ENCODE measurements at regions not wholly inside any gene's neighbourhood (a gene's known extent, or its start where the extent isn't known, plus 50 kb on each side); places are given as distances from the start of the nearest gene placed in this dataset.

DNA sequence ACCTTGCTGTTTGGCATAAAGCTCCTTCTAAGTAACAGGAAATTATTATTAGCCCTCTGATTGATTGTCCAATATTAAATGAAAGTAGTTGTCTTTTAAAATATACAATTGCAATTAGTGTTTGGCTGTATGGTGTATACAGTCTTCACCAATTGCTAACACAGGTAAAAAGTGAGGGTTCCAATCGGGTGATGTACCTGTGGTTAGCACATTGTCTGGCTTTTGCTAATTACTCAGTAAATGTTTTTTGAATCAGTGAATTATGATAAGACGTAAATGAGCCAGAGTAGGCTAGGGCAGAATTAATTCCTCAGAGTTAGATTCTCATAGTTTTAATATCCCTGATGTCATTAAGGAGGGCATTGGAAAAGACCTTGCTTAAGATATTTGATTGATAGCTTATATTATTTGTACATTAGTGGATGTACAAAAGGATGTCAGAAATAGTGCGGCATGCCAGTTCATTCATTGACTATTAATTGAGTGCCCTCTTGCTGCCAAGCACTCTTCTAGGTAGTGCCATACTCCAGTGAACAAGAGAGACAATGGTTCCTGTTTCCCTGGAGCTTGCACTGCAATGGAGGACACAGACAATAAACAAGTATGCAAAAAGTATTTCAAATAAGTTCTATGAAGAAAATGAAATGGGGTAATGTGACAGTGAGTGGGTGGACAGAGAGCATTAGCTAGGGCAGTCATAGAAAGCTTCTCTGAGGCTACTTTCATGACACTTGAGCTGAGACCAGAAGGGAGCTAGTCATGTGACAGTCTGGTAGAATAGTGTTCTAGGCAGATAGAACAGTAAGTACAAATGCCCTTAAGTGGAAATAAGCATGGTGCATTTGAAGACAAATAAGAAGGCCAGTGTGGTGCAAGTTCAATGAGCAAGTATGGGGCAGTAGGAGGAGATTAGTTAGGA lies 205.9 kb upstream of the CASK start:
- no peak overlapping the region for H3K4me3 ChIP-seq (ENCODE audit: low read length in 2 of 2)
- H3K9me3 ChIP-seq (ENCODE audit: control insufficient read depth in 2 of 2, low read length in 2 of 2): no peaks in the 10 kb centered on the region
- peaks cover 0 to 2% of the 10 kb centered on the region in 2 donors for H3K27me3 ChIP-seq (ENCODE audit: control insufficient read depth in 2 of 2, insufficient read depth in 2 of 2, low read length in 2 of 2)
- H3K36me3 ChIP-seq (ENCODE audit: control insufficient read depth in 2 of 2, insufficient read depth in 2 of 2, low read length in 2 of 2): no peaks in the 10 kb centered on the region
- no peak overlapping the region for H3K27ac ChIP-seq (ENCODE audit: low read depth in 2 of 2, low read length in 2 of 2)
- H3K4me1 ChIP-seq (ENCODE audit: control insufficient read depth in 2 of 2, insufficient read depth in 2 of 2, low read length in 2 of 2): no peaks in the 10 kb centered on the region
- H3K9ac ChIP-seq (ENCODE audit: low read depth in 1 of 2, low read length in 2 of 2): no peak overlapping the region

GRCh38 chrX:42128587-42128986 lies 205.2 kb upstream of the CASK start:
- H3K4me1 ChIP-seq (ENCODE audit: control insufficient read depth in 2 of 2, insufficient read depth in 2 of 2, low read length in 2 of 2): no peaks in the 10 kb centered on the region
- no peak overlapping the region for H3K9ac ChIP-seq (ENCODE audit: low read depth in 1 of 2, low read length in 2 of 2)
- H3K9me3 ChIP-seq (ENCODE audit: control insufficient read depth in 2 of 2, low read length in 2 of 2): no peaks in the 10 kb centered on the region
- peaks cover 0 to 2% of the 10 kb centered on the region in 2 donors for H3K27me3 ChIP-seq (ENCODE audit: control insufficient read depth in 2 of 2, insufficient read depth in 2 of 2, low read length in 2 of 2)
- H3K4me3 ChIP-seq (ENCODE audit: low read length in 2 of 2): no peak overlapping the region
- no peak overlapping the region for H3K27ac ChIP-seq (ENCODE audit: low read depth in 2 of 2, low read length in 2 of 2)
- no peaks in the 10 kb centered on the region for H3K36me3 ChIP-seq (ENCODE audit: control insufficient read depth in 2 of 2, insufficient read depth in 2 of 2, low read length in 2 of 2)

DNA sequence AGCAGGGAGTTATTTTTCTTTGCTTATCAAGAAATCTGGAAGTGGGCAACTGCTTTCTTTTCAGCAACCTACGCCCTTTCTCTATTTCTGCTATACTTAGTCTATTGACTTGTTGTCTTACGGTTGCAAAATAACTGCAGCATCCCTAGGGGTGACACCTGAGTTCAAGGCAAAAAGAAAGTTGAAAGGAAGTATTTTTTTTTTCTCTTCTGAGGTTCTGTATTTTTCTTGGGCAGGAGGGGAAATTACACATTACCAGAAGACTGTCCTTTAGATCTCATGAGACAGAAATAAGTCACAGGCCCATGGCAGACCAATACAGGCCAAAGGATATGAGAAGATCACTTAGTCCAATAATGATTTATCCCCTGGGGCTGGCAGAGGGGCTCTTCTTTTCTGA lies 204.7 kb upstream of the CASK start:
- no peak overlapping the region for H3K9ac ChIP-seq (ENCODE audit: low read depth in 1 of 2, low read length in 2 of 2)
- H3K36me3 ChIP-seq (ENCODE audit: control insufficient read depth in 2 of 2, insufficient read depth in 2 of 2, low read length in 2 of 2): no peaks in the 10 kb centered on the region
- H3K4me1 ChIP-seq (ENCODE audit: control insufficient read depth in 2 of 2, insufficient read depth in 2 of 2, low read length in 2 of 2): no peaks in the 10 kb centered on the region
- no peak overlapping the region for H3K27ac ChIP-seq (ENCODE audit: low read depth in 2 of 2, low read length in 2 of 2)
- peaks cover 0 to 2% of the 10 kb centered on the region in 2 donors for H3K27me3 ChIP-seq (ENCODE audit: control insufficient read depth in 2 of 2, insufficient read depth in 2 of 2, low read length in 2 of 2)
- H3K4me3 ChIP-seq (ENCODE audit: low read length in 2 of 2): no peak overlapping the region
- no peaks in the 10 kb centered on the region for H3K9me3 ChIP-seq (ENCODE audit: control insufficient read depth in 2 of 2, low read length in 2 of 2)

DNA sequence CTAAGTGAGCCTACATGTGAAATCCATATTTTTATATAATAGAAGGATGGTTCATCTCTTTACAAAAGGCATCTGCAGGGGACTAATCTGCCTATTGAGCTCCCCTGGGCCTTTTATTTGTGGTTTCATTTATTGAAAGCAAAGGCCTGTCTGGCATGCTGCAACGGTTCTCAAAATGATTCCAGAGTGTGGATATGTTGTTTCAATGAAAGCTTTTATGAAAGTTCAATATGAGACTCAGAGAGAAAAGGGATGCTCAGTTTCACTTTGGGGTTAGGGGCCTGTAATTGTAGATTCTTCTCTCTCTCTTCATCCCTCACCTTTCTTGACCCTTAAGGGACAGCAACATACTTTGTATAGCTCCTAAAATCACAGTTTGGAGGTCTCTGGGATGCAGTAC lies 204.2 kb upstream of the CASK start:
- no peaks in the 10 kb centered on the region for H3K9me3 ChIP-seq (ENCODE audit: control insufficient read depth in 2 of 2, low read length in 2 of 2)
- no peaks in the 10 kb centered on the region for H3K36me3 ChIP-seq (ENCODE audit: control insufficient read depth in 2 of 2, insufficient read depth in 2 of 2, low read length in 2 of 2)
- no peak overlapping the region for H3K9ac ChIP-seq (ENCODE audit: low read depth in 1 of 2, low read length in 2 of 2)
- peaks cover 0 to 2% of the 10 kb centered on the region in 2 donors for H3K27me3 ChIP-seq (ENCODE audit: control insufficient read depth in 2 of 2, insufficient read depth in 2 of 2, low read length in 2 of 2)
- no peak overlapping the region for H3K4me3 ChIP-seq (ENCODE audit: low read length in 2 of 2)
- no peak overlapping the region for H3K27ac ChIP-seq (ENCODE audit: low read depth in 2 of 2, low read length in 2 of 2)
- H3K4me1 ChIP-seq (ENCODE audit: control insufficient read depth in 2 of 2, insufficient read depth in 2 of 2, low read length in 2 of 2): no peaks in the 10 kb centered on the region

DNA sequence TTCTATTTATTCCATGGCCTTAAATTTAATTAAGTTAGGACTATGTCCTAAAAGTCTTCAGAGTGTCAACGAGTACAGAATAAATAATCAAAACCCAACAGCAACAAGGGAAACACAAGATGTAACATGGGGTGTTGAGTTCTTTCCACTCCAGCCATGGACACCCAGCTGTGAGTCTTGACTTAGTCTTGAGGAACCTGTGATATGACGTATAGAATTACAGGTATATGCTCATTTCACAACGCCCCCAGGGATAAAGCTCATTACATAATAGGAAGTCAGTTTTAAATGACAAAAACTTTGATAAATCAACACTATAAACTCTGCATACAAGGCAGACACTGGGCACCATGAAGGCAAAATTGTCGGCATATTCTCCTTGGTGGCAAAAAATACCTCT lies 200.0 kb upstream of the CASK start:
- Histone ChIP-seq H3K9ac (ENCODE audit: low read depth in 1 of 2, low read length in 2 of 2) (no peak overlapping the region), H3K27ac (ENCODE audit: low read depth in 2 of 2, low read length in 2 of 2) (no peak overlapping the region), H3K27me3 (ENCODE audit: control insufficient read depth in 2 of 2, insufficient read depth in 2 of 2, low read length in 2 of 2) (no peaks in the 10 kb centered on the region), H3K9me3 (ENCODE audit: control insufficient read depth in 2 of 2, low read length in 2 of 2) (no peaks in the 10 kb centered on the region), H3K4me3 (ENCODE audit: low read length in 2 of 2) (no peak overlapping the region), H3K4me1 (ENCODE audit: control insufficient read depth in 2 of 2, insufficient read depth in 2 of 2, low read length in 2 of 2) (no peaks in the 10 kb centered on the region), H3K36me3 (ENCODE audit: control insufficient read depth in 2 of 2, insufficient read depth in 2 of 2, low read length in 2 of 2) (no peaks in the 10 kb centered on the region)

GRCh38 chrX:42119076-42119475 lies 195.7 kb upstream of the CASK start:
- H3K9me3 ChIP-seq (ENCODE audit: control insufficient read depth in 2 of 2, low read length in 2 of 2): no peaks in the 10 kb centered on the region

GRCh38 chrX:42117318-42117717 lies 194.0 kb upstream of the CASK start:
- Histone ChIP-seq H3K9me3 (ENCODE audit: control insufficient read depth in 2 of 2, low read length in 2 of 2) (no peaks in the 10 kb centered on the region), H3K9ac (ENCODE audit: low read depth in 1 of 2, low read length in 2 of 2) (no peak overlapping the region), H3K36me3 (ENCODE audit: control insufficient read depth in 2 of 2, insufficient read depth in 2 of 2, low read length in 2 of 2) (no peaks in the 10 kb centered on the region), H3K4me3 (ENCODE audit: low read length in 2 of 2) (no peak overlapping the region), H3K27ac (ENCODE audit: low read depth in 2 of 2, low read length in 2 of 2) (no peak overlapping the region), H3K4me1 (ENCODE audit: control insufficient read depth in 2 of 2, insufficient read depth in 2 of 2, low read length in 2 of 2) (no peaks in the 10 kb centered on the region), H3K27me3 (ENCODE audit: control insufficient read depth in 2 of 2, insufficient read depth in 2 of 2, low read length in 2 of 2) (no peaks in the 10 kb centered on the region)

More at GRCh38 chrX:42119076-42119475, 195.7 kb upstream of the CASK start:
- H3K36me3 ChIP-seq (ENCODE audit: control insufficient read depth in 2 of 2, insufficient read depth in 2 of 2, low read length in 2 of 2): no peaks in the 10 kb centered on the region
- no peak overlapping the region for H3K27ac ChIP-seq (ENCODE audit: low read depth in 2 of 2, low read length in 2 of 2)
- H3K4me3 ChIP-seq (ENCODE audit: low read length in 2 of 2): no peak overlapping the region
- H3K9ac ChIP-seq (ENCODE audit: low read depth in 1 of 2, low read length in 2 of 2): no peak overlapping the region
- no peaks in the 10 kb centered on the region for H3K4me1 ChIP-seq (ENCODE audit: control insufficient read depth in 2 of 2, insufficient read depth in 2 of 2, low read length in 2 of 2)
- H3K27me3 ChIP-seq (ENCODE audit: control insufficient read depth in 2 of 2, insufficient read depth in 2 of 2, low read length in 2 of 2): no peaks in the 10 kb centered on the region

GRCh38 chrX:42109428-42109827 lies 186.1 kb upstream of the CASK start:
- Histone ChIP-seq H3K36me3 (ENCODE audit: control insufficient read depth in 2 of 2, insufficient read depth in 2 of 2, low read length in 2 of 2) (no peaks in the 10 kb centered on the region), H3K4me1 (ENCODE audit: control insufficient read depth in 2 of 2, insufficient read depth in 2 of 2, low read length in 2 of 2) (peaks cover 3 to 4% of the 10 kb centered on the region in 2 donors), H3K9me3 (ENCODE audit: control insufficient read depth in 2 of 2, low read length in 2 of 2) (no peaks in the 10 kb centered on the region), H3K9ac (ENCODE audit: low read depth in 1 of 2, low read length in 2 of 2) (no peak overlapping the region), H3K27ac (ENCODE audit: low read depth in 2 of 2, low read length in 2 of 2) (no peak overlapping the region), H3K4me3 (ENCODE audit: low read length in 2 of 2) (no peak overlapping the region), H3K27me3 (ENCODE audit: control insufficient read depth in 2 of 2, insufficient read depth in 2 of 2, low read length in 2 of 2) (no peaks in the 10 kb centered on the region)

DNA sequence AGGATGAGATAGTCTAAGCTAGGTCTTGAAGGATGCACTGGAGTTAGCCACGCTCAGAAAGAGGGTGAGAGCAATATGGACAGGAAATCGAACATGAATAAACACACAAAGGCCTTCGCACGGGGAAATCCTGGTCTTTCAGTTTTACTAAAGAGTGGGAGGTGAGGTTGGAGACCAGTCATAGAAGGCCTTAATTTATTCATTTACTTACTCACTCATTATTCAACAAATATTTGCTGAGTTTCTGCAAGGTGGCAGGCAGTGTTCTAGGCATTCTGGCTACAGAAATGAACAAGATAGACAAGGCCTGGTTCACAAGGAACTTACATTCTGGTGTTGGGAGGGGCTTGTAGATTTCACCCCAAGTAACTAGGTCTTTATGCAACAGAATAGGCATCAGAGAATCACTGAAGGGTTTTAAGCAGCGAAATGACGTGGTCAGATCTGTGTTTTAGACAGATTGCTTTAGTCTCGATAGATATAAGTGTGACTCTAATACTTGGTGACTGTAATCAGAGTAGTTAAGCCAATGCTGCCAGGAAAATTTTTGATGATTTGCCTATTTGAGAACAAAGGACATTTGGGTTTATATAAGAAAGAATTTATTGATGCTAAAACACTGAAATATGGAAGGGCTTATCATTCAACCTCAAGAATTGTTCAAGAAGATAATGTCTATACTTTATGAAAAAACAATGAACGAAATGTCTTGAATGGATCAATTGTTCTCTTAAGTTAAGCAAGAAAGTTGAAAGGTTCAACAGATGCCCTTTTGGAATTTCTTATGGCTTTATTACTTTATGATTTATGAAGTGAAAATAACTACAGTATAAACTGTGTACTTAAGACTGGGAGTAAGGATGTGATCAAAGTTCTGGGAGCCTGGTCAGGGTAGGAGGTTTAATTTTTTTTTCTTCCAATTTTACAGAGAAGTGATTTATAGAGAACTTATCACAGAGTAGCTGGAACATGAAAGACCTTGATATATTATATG lies 184.4 kb upstream of the CASK start:
- H3K27ac ChIP-seq (ENCODE audit: low read depth in 2 of 2, low read length in 2 of 2): peak overlapping the region; percentile 2 to 45
- no peak overlapping the region for H3K9ac ChIP-seq (ENCODE audit: low read depth in 1 of 2, low read length in 2 of 2)
- H3K9me3 ChIP-seq (ENCODE audit: control insufficient read depth in 2 of 2, low read length in 2 of 2): no peaks in the 10 kb centered on the region
- H3K4me3 ChIP-seq (ENCODE audit: low read length in 2 of 2): no peak overlapping the region
- H3K4me1 ChIP-seq (ENCODE audit: control insufficient read depth in 2 of 2, insufficient read depth in 2 of 2, low read length in 2 of 2): peaks cover 3 to 4% of the 10 kb centered on the region in 2 donors
- H3K27me3 ChIP-seq (ENCODE audit: control insufficient read depth in 2 of 2, insufficient read depth in 2 of 2, low read length in 2 of 2): no peaks in the 10 kb centered on the region
- H3K36me3 ChIP-seq (ENCODE audit: control insufficient read depth in 2 of 2, insufficient read depth in 2 of 2, low read length in 2 of 2): no peaks in the 10 kb centered on the region

- H3K27ac ChIP-seq (ENCODE audit: low read depth in 2 of 2, low read length in 2 of 2): no peak overlapping the region
- peaks cover 3 to 4% of the 10 kb centered on the region in 2 donors for H3K4me1 ChIP-seq (ENCODE audit: control insufficient read depth in 2 of 2, insufficient read depth in 2 of 2, low read length in 2 of 2)
- no peaks in the 10 kb centered on the region for H3K36me3 ChIP-seq (ENCODE audit: control insufficient read depth in 2 of 2, insufficient read depth in 2 of 2, low read length in 2 of 2)
- no peak overlapping the region for H3K4me3 ChIP-seq (ENCODE audit: low read length in 2 of 2)
- H3K27me3 ChIP-seq (ENCODE audit: control insufficient read depth in 2 of 2, insufficient read depth in 2 of 2, low read length in 2 of 2): peaks cover 0 to 1% of the 10 kb centered on the region in 2 donors
- no peak overlapping the region for H3K9ac ChIP-seq (ENCODE audit: low read depth in 1 of 2, low read length in 2 of 2)
- H3K9me3 ChIP-seq (ENCODE audit: control insufficient read depth in 2 of 2, low read length in 2 of 2): no peaks in the 10 kb centered on the region
These were observed 183.2 kb upstream of the CASK start for GRCh38 chrX:42106556-42106955.

Measured in mucosa of rectum (tissue), 2 donors.